HG03354 (cell line): ENCODE measurements at regions not wholly inside any gene's neighbourhood (a gene's known extent, or its start where the extent isn't known, plus 50 kb on each side); places are given as distances from the start of the nearest gene placed in this dataset.
"Not testable (repeated sequence)": the region's sequence is repeated elsewhere in the genome, so short reads cannot be mapped to it uniquely, and the experiment has no call there.

Experiments used
- ATAC-seq: cut with Tn5 transposase; IDR thresholded peaks from one replicate; pipeline ENCODE4 v1.9.1; 2021; ENCODE audit warnings: mild to moderate bottlenecking; ENCODE audit not compliant: unreplicated experiment, poor library complexity, severe bottlenecking

DNA sequence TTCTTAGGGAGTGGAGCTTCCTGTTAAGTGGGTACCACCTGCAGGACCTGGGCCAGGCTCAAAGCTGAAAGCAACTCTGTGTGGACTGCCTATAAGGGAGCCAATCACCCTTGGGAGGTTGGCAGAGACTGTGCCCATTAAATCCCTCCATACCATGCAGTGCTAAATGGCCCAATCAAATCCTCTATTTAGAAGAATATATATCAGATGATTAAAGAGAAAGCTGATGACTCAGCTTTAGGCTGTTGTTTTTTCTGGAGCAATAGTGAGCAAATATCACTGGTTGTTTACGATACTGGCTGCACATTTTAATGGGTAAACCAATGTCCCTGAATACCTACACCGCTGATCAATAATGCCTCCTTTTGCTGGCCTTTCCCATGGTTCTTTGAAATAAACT, 101.3 kb downstream of the TMX1 start:
- no peak for ATAC-seq

- ATAC-seq, result no peak
Measured at GRCh38 chr14:51342226-51342625, 102.2 kb downstream of the TMX1 start.

DNA sequence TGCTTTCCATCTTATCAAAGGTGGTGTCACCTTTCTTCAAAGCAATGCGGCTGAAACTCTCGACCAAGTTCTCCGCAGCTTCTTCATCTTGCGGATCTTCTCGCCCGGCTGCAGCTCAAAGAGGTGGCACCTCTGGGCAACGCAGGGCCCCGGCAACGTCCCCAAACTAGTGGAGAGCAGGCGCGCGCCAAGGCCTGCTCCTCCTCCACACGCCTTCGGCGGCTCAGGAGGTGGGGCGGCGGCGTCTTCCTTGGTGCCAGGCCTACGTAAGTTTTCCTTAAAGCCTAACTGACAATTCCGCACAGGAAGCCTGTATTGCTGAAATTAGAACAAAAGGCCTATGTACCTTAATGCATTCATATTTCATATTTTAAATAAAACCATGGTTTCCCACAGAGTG, 112.0 kb downstream of the TMX1 start:
- ATAC-seq, result no peak

DNA sequence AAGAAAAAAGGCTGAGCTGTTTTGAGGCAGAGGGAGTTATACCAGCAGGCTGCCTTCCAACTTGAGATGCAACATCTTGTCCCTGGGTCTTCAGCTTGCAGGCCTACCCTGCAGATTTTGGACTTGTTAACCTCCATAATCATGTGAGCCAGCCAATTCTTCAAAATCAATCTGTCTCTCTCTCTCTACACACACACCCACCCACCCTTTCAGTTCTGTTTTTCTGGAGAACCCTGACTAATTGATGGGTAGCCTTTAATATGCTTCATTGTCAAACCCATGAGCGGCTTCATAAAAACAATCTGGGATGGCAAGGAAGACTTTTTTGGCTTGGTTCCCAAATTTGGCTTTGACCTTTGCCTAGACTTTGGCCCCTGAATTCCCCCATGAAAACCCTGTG, 113.9 kb downstream of the TMX1 start:
- ATAC-seq, result no peak

DNA sequence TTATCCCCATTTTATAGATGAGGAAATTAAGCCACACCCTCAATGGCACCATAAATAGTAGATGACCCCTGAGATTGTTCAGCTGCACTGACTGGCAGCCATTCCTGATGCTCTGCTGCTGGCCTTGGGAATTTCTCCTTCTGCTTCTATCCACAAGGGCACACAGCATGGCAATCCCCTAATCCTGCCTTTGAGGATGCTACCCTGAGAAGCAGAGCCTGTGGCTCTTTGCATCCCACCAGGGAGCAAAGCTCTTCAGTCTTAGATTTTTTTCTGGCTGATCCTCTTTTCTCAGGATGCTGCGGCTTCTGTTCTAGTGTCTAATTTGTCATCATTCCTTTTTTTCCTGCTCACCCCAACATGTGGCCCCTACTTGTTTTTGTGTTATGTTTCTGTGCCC, 114.8 kb downstream of the TMX1 start:
- no peak for ATAC-seq

GRCh38 chr14:51356381-51356780, 116.3 kb downstream of the TMX1 start:
- no peak for ATAC-seq

DNA sequence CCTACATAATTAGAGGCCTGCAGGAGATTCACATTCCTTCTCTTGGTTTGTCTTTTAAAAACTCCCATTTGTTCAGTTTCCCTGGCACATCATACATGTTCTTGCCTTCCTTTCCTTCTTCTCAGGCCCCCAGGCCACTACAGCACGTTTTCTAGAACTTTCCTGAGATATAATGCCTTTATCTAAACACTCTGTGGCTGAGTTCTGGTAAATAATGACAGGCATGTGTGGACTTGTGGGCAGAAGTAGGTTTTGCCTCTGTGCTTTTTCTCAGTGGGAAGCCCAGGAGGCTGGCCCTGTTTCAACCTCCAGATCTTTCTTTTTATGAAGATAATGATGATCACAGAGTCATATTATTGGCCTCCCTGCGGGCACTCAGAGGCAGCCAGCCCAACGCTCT, 117.2 kb downstream of the TMX1 start:
- no peak for ATAC-seq

GRCh38 chr14:51360592-51360991, 120.5 kb downstream of the TMX1 start:
- no peak for ATAC-seq

GRCh38 chr14:51365241-51365965, 125.4 kb downstream of the TMX1 start:
- ATAC-seq, result no peak

DNA sequence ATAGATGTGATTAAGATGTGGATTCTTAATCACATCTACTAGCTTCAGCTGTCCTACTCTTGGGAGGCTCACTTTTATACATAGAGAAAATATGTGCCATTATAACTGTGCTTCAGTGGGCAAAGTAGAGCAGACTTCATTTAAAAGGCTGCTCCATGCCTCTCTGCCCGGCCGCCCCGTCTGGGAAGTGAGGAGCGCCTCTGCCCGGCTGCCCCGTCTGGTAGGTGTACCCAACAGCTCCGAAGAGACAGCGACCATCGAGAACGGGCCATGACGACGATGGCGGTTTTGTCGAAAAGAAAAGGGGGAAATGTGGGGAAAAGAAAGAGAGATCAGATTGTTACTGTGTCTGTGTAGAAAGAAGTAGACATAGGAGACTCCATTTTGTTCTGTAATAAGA, 126.4 kb downstream of the TMX1 start:
- not testable (repeated sequence) for ATAC-seq

GRCh38 chr14:51366866-51367599, 127.0 kb downstream of the TMX1 start:
- not testable (repeated sequence) for ATAC-seq

DNA sequence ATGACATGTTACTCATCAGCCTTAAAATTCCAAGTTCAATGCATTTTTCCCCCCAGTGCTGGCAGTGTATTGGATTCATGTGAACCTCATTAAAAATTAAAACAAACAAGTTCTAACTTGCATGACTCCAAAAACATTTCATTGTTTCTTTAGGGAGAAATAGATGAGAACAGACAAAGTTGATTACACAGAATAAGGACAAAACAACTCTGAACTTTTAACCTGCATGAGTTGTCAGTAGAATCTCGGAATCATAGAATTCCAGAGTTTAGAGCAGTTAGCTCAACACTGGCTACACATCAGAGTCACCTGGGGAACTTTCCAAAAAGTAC, 127.5 kb downstream of the TMX1 start:
- no peak for ATAC-seq

DNA sequence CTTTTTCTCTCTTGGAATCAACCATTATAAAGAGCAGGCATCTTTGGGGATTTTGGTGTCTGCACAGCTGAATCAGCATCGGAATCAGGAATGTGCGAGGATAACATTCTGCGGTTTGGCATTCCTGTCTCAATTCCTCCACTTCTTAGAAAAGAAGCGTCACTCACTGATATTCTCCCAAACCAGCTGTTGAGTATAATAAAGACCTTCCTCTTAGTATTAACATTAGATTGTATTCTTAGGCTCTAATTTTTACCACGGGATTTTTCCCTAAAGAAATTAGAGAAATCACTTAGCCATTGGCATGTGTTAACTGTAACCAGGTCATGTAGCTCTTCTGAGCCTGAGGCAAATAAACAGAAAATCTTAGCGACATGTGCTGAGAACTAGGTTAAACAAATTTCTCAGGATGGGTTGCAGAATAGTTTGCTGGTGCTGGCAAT, 128.7 kb downstream of the TMX1 start:
- no peak for ATAC-seq

- ATAC-seq, result no peak
Measured at GRCh38 chr14:51369814-51370213, 129.8 kb downstream of the TMX1 start.

DNA sequence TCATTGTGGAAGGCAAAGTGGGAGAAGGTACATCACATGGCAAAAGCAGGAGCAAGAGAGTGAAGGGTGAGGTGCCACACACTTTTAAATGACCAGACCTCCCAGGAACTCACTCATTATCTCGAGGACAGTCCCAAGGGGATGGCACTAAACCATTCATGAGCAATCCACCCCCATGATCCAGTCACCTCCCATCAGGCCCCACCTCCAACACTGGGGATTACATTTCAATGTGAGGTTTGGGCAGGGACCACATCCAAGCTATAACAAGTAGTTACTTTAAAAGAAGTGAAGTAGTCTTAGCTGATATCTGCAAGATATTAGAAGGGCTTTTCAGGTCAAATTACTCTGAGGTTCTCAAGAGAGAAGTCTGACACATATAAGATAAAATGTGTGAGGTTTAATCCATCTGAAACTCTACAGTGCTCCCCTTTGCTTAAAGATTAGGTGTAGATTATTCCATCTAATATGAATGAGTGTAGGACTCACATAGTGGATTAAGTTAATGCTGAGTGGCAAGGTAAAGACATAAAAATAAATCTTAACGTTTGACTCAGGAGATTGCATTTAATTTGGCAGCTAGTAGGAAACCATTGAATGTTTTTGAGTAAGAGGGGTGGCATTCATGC, 130.8 kb downstream of the TMX1 start:
- ATAC-seq, result no peak

DNA sequence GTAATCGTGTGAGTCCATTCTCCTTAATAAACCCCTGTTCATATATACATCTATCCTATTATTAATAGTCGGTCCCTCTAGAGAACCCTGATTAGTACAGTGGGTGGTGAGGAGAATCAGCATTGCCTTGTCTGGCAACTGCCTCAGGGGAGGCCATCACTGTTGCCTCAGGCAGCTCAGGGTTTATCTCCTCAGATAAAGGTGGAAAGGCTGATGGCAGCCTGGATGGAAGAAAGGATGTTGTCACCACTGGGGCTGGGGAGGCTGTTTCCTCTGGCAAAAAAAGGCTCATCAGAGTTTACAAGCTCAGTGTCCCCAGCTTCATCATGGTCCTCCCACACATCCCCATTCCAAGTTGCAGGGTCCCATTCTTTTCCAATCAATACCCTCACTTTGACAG, 137.1 kb downstream of the TMX1 start:
- ATAC-seq, result not testable (repeated sequence)

DNA sequence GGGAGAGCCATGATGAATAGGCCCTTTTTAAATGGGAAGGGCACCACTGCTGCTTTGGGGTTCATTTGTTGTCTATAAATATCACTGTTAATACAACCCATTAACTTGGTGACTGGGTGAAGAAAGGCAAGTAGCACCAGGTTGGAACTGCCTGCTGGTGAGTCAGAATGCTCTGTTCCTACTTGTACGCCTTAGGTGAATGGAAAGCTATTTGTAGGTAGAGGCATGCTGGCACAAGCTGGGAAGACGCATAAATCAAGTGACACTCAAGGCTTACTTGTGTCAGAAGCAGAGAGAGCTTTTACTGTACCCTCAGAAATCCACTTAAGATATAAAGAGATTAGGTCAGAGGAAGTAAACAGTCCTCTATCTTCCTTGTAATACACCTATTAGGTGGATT, 142.5 kb downstream of the TMX1 start:
- no peak for ATAC-seq

GRCh38 chr14:51386411-51386810, 146.4 kb downstream of the TMX1 start:
- no peak for ATAC-seq

GRCh38 chr14:51386983-51387735, 147.1 kb downstream of the TMX1 start:
- ATAC-seq, result no peak

GRCh38 chr14:51392416-51392815, 152.4 kb downstream of the TMX1 start:
- no peak for ATAC-seq
